ENCODE measurements at regions not wholly inside any gene's neighbourhood (a gene's known extent, or its start where the extent isn't known, plus 50 kb on each side); places are given as distances from the start of the nearest gene placed in this dataset.

GRCh38 chr5:148937239-148937638, 110.8 kb downstream of the ADRB2 start:
- Mint-ChIP-seq H3K27me3 (ENCODE audit: insufficient read depth) (peaks cover 14% of the 10 kb centered on the region), H3K36me3 (ENCODE audit: low read depth) (no peaks in the 10 kb centered on the region), H3K4me3 (no peak overlapping the region), H3K27ac (no peak overlapping the region), H3K4me1 (peaks cover 2% of the 10 kb centered on the region), H3K9me3 (peaks cover 10% of the 10 kb centered on the region)
- peaks cover 5% of the 10 kb centered on the region for H3K27me3 ChIP-seq (ENCODE audit: control insufficient read depth, insufficient read depth, low read length, poor library complexity, severe bottlenecking)
- H3K4me1 ChIP-seq (ENCODE audit: control insufficient read depth, insufficient read depth, low read length), result no peaks in the 10 kb centered on the region
- no peak for TF ChIP-seq CTCF (conservative IDR thresholded peaks at IDR 0.05)
- no peaks in the 10 kb centered on the region for H3K9me3 ChIP-seq (ENCODE audit: control insufficient read depth, low read length)
- no peak overlapping the region for H3K4me3 ChIP-seq (ENCODE audit: low read length)
- no peak overlapping the region for H3K9ac ChIP-seq (ENCODE audit: extremely low read depth, low read length, poor library complexity, severe bottlenecking)
- H3K36me3 ChIP-seq (ENCODE audit: control insufficient read depth, insufficient read depth, low read length), result no peaks in the 10 kb centered on the region
- WGBS, 2 experiments (ENCODE audit: insufficient coverage in 1 of 2, insufficient read length in 1 of 2), result 80 to 83% methylated on average over 1 of the region's 1 CpG
- no peak for DNase-seq
- H3K27ac ChIP-seq (ENCODE audit: low read depth, low read length), result no peak overlapping the region

GRCh38 chr5:148937830-148938521, 111.6 kb downstream of the ADRB2 start:
- Histone ChIP-seq H3K27me3 (ENCODE audit: control insufficient read depth, insufficient read depth, low read length, poor library complexity, severe bottlenecking) (peaks cover 5% of the 10 kb centered on the region), H3K4me1 (ENCODE audit: control insufficient read depth, insufficient read depth, low read length) (no peaks in the 10 kb centered on the region), H3K27ac (ENCODE audit: low read depth, low read length) (no peak overlapping the region), H3K9ac (ENCODE audit: extremely low read depth, low read length, poor library complexity, severe bottlenecking) (no peak overlapping the region), H3K9me3 (ENCODE audit: control insufficient read depth, low read length) (no peaks in the 10 kb centered on the region), H3K36me3 (ENCODE audit: control insufficient read depth, insufficient read depth, low read length) (no peaks in the 10 kb centered on the region), H3K4me3 (ENCODE audit: low read length) (no peak overlapping the region)
- H3K27ac Mint-ChIP-seq, result no peak overlapping the region
- H3K36me3 Mint-ChIP-seq (ENCODE audit: low read depth), result no peaks in the 10 kb centered on the region
- TF ChIP-seq CTCF (conservative IDR thresholded peaks at IDR 0.05), result no peak
- no peak for DNase-seq
- WGBS, 2 experiments (ENCODE audit: insufficient coverage in 1 of 2, insufficient read length in 1 of 2), result 96 to 100% methylated on average over 1 to 4 of the region's 4 CpGs
- H3K4me3 Mint-ChIP-seq, result no peak overlapping the region
- peaks cover 10% of the 10 kb centered on the region for H3K9me3 Mint-ChIP-seq
- no peaks in the 10 kb centered on the region for H3K4me1 Mint-ChIP-seq
- peaks cover 11% of the 10 kb centered on the region for H3K27me3 Mint-ChIP-seq (ENCODE audit: insufficient read depth)

- Mint-ChIP-seq H3K4me3 (no peak overlapping the region), H3K27ac (no peak overlapping the region), H3K36me3 (ENCODE audit: low read depth) (no peaks in the 10 kb centered on the region), H3K9me3 (peaks cover 10% of the 10 kb centered on the region), H3K27me3 (ENCODE audit: insufficient read depth) (peaks cover 11% of the 10 kb centered on the region), H3K4me1 (no peaks in the 10 kb centered on the region)
- Histone ChIP-seq H3K27ac (ENCODE audit: low read depth, low read length) (no peak overlapping the region), H3K4me3 (ENCODE audit: low read length) (no peak overlapping the region), H3K27me3 (ENCODE audit: control insufficient read depth, insufficient read depth, low read length, poor library complexity, severe bottlenecking) (peaks cover 5% of the 10 kb centered on the region), H3K4me1 (ENCODE audit: control insufficient read depth, insufficient read depth, low read length) (no peaks in the 10 kb centered on the region), H3K36me3 (ENCODE audit: control insufficient read depth, insufficient read depth, low read length) (no peaks in the 10 kb centered on the region), H3K9me3 (ENCODE audit: control insufficient read depth, low read length) (no peaks in the 10 kb centered on the region), H3K9ac (ENCODE audit: extremely low read depth, low read length, poor library complexity, severe bottlenecking) (no peak overlapping the region)
- no peak for TF ChIP-seq CTCF (conservative IDR thresholded peaks at IDR 0.05)
- no peak for DNase-seq
- WGBS, 2 experiments (ENCODE audit: insufficient coverage in 1 of 2, insufficient read length in 1 of 2), result 88 to 100% methylated on average over 3 of the region's 3 CpGs
Observed at GRCh38 chr5:148938522-148938882, 112.1 kb downstream of the ADRB2 start.
